SK-N-MC (cell line): ENCODE measurements at regions not wholly inside any gene's neighbourhood (a gene's known extent, or its start where the extent isn't known, plus 50 kb on each side); places are given as distances from the start of the nearest gene placed in this dataset.
"Not testable (repeated sequence)": the region's sequence is repeated elsewhere in the genome, so short reads cannot be mapped to it uniquely, and the experiment has no call there.

Experiments used
- DNase-seq: peaks from one replicate; pipeline ENCODE4 v3.0.0-alpha.2; 2011; ENCODE audit warnings: low read depth, low spot score
- H3K27ac ChIP-seq: fragments of 200-600 bp; sonication (generic); 2 replicates; pipeline ENCODE4 v1.5.1; 2016; ENCODE audit warnings: mixed run types
- H3K36me3 ChIP-seq: fragments of 200-600 bp; sonication (generic); 2 replicates; pipeline ENCODE4 v1.6.1; 2017; ENCODE audit warnings: antibody characterized with exemption, low read length, mixed read lengths; ENCODE audit not compliant: insufficient read depth
- H3K4me3 ChIP-seq: fragments of 200-600 bp; sonication (generic); 2 replicates; pipeline ENCODE4 v1.5.1; 2016
- H3K9ac ChIP-seq: fragments of 200-600 bp; sonication (generic); 2 replicates; pipeline ENCODE4 v1.8.0; 2017; ENCODE audit warnings: mixed run types, mixed read lengths; ENCODE audit not compliant: insufficient read length
- H3K9me3 ChIP-seq: fragments of 200-600 bp; sonication (generic); 2 replicates; pipeline ENCODE4 v1.6.1; 2017; ENCODE audit warnings: low read depth, mild to moderate bottlenecking, antibody characterized with exemption, low read length, moderate library complexity, mixed read lengths
- EZH2 ChIP-seq: fragments of 200-600 bp; sonication (generic); IDR thresholded peaks from one replicate; pipeline ENCODE4 v1.6.1; 2017; ENCODE audit warnings: antibody characterized with exemption
- FOXP2 ChIP-seq: optimal IDR thresholded peaks from 2 replicates; pipeline ENCODE3; 2011; ENCODE audit warnings: mild to moderate bottlenecking, moderate library complexity; ENCODE audit not compliant: insufficient read depth; ENCODE audit errors: extremely low read length, control extremely low read depth
- POLR2AphosphoS5 ChIP-seq: IDR thresholded peaks from 2 replicates; pipeline ENCODE4 v1.6.1; 2012; ENCODE audit warnings: mild to moderate bottlenecking, low read depth, low read length, borderline replicate concordance

- DNase-seq = no peak
- no peak overlapping the region for H3K4me3 ChIP-seq
- no peaks in the 10 kb centered on the region for H3K36me3 ChIP-seq
- TF ChIP-seq EZH2 = no peak
- TF ChIP-seq FOXP2 = no peak
- TF ChIP-seq POLR2AphosphoS5 = no peak
- no peak overlapping the region for H3K9ac ChIP-seq
- no peaks in the 10 kb centered on the region; the same call in 1 of the 2 replicates for H3K9me3 ChIP-seq
- H3K27ac ChIP-seq = peak overlapping the region; percentile 60; the same call in 1 of the 2 replicates
Measured at GRCh38 chr2:192535956-192536921, 341.5 kb upstream of the TMEFF2 start.

- Histone ChIP-seq H3K27ac (peak overlapping the region; percentile 48; the same call in 1 of the 2 replicates), H3K9ac (no peak overlapping the region), H3K36me3 (no peaks in the 10 kb centered on the region), H3K9me3 (no peaks in the 10 kb centered on the region; the same call in 1 of the 2 replicates), H3K4me3 (no peak overlapping the region)
- DNase-seq = peak; percentile 10
- TF ChIP-seq POLR2AphosphoS5 = no peak
- no peak for TF ChIP-seq FOXP2
- no peak for TF ChIP-seq EZH2
Measured at GRCh38 chr2:192534072-192534471, 339.3 kb upstream of the TMEFF2 start.

- H3K9ac ChIP-seq, H3K9me3 ChIP-seq, H3K27ac ChIP-seq, DNase-seq, H3K36me3 ChIP-seq, H3K4me3 ChIP-seq: not testable (repeated sequence)
Measured at GRCh38 chr2:192524642-192525251, 330.0 kb upstream of the TMEFF2 start.

GRCh38 chr2:192524214-192524613 is 329.5 kb upstream of the TMEFF2 start:
- not testable (repeated sequence) for H3K9ac ChIP-seq, DNase-seq, H3K27ac ChIP-seq

GRCh38 chr2:192515937-192516336 is 321.2 kb upstream of the TMEFF2 start:
- Histone ChIP-seq H3K27ac (no peak overlapping the region), H3K9ac (no peak overlapping the region), H3K36me3 (no peaks in the 10 kb centered on the region), H3K9me3 (no peaks in the 10 kb centered on the region), H3K4me3 (no peak overlapping the region)
- DNase-seq = no peak
- TF ChIP-seq POLR2AphosphoS5 (no peak), EZH2 (no peak), FOXP2 (no peak)

More at GRCh38 chr2:192524214-192524613, 329.5 kb upstream of the TMEFF2 start:
- not testable (repeated sequence) for H3K9me3 ChIP-seq, H3K4me3 ChIP-seq, H3K36me3 ChIP-seq

GRCh38 chr2:192513575-192513974 is 318.8 kb upstream of the TMEFF2 start:
- no peak overlapping the region for H3K27ac ChIP-seq
- DNase-seq = no peak
- H3K9ac ChIP-seq = no peak overlapping the region
- no peak for TF ChIP-seq EZH2
- no peak for TF ChIP-seq FOXP2
- TF ChIP-seq POLR2AphosphoS5 = no peak
- H3K36me3 ChIP-seq = no peaks in the 10 kb centered on the region
- no peak overlapping the region for H3K4me3 ChIP-seq
- H3K9me3 ChIP-seq = no peaks in the 10 kb centered on the region

GRCh38 chr2:192507836-192508450 is 313.2 kb upstream of the TMEFF2 start:
- not testable (repeated sequence) for DNase-seq, H3K36me3 ChIP-seq, H3K27ac ChIP-seq, H3K9me3 ChIP-seq, H3K4me3 ChIP-seq, H3K9ac ChIP-seq

GRCh38 chr2:192500550-192501200 is 305.9 kb upstream of the TMEFF2 start:
- no peak overlapping the region for H3K9ac ChIP-seq
- no peak overlapping the region for H3K27ac ChIP-seq
- no peak for DNase-seq

More at GRCh38 chr2:192500550-192501200, 305.9 kb upstream of the TMEFF2 start:
- no peaks in the 10 kb centered on the region for H3K36me3 ChIP-seq
- H3K4me3 ChIP-seq = no peak overlapping the region
- no peaks in the 10 kb centered on the region for H3K9me3 ChIP-seq
- TF ChIP-seq EZH2 (no peak), FOXP2 (no peak), POLR2AphosphoS5 (no peak)
